ENCODE measurements at regions not wholly inside any gene's neighbourhood (a gene's known extent, or its start where the extent isn't known, plus 50 kb on each side); places are given as distances from the start of the nearest gene placed in this dataset.

- TF ChIP-seq ZNF792 (CRISPR knock-in tag; IDR thresholded peaks at IDR 0.05), result no peak
- no peak for TF ChIP-seq PRDM4 (CRISPR knock-in tag; IDR thresholded peaks at IDR 0.05; ENCODE audit: borderline replicate concordance)
- TF ChIP-seq CTCF (CRISPR knock-in tag; IDR thresholded peaks at IDR 0.05), result no peak
- TF ChIP-seq MAX (IDR thresholded peaks at IDR 0.05), result no peak
- no peak for TF ChIP-seq IKZF1 (IDR thresholded peaks at IDR 0.05)
- no peak for TF ChIP-seq ESRRA (CRISPR knock-in tag; IDR thresholded peaks at IDR 0.05; ENCODE audit: low read depth)
- TF ChIP-seq ZNF224 (CRISPR knock-in tag; IDR thresholded peaks at IDR 0.05), result no peak
- TF ChIP-seq FOXP1 (IDR thresholded peaks at IDR 0.05), result no peak
- no peak for TF ChIP-seq FOXP1 (CRISPR knock-in tag; IDR thresholded peaks at IDR 0.05)
- no peak for TF ChIP-seq ASH2L (IDR thresholded peaks at IDR 0.05; ENCODE audit: insufficient read length, low read depth, low read length)
- no peak for TF ChIP-seq ZSCAN5A (CRISPR knock-in tag; IDR thresholded peaks at IDR 0.05; ENCODE audit: borderline replicate concordance)
- no peak for TF ChIP-seq USF2 (IDR thresholded peaks at IDR 0.05; ENCODE audit: low read depth, low read length)
- no peak for TF ChIP-seq USF2 (CRISPR knock-in tag; IDR thresholded peaks at IDR 0.05; ENCODE audit: borderline replicate concordance)
- TF ChIP-seq BRCA1 (CRISPR knock-in tag; IDR thresholded peaks at IDR 0.05), result no peak
Observed at GRCh38 chr6:132007474-132008190, 56.5 kb upstream of the CCN2 start.

Measured in HepG2 (cell line).